Liver (tissue), 1 donor: ENCODE measurements at regions not wholly inside any gene's neighbourhood (a gene's known extent, or its start where the extent isn't known, plus 50 kb on each side); places are given as distances from the start of the nearest gene placed in this dataset. TPM values are rescaled to one million over a fixed set of nuclear protein-coding genes. Genes with fewer than 3 reads are reported as not detected.

ENCODE experiments used
- small RNA-seq: library from RNA; depleted of rRNA; stranded (forward); fragments of <200 nt; gene quantifications from one replicate; pipeline ENCODE3, GENCODE V24; 2014

Small RNA genes in the stretch of these regions (small RNA-seq; reads per million reads assigned to genes)
- gene NANOGP3: not detected
